ENCODE measurements at regions not wholly inside any gene's neighbourhood (a gene's known extent, or its start where the extent isn't known, plus 50 kb on each side); places are given as distances from the start of the nearest gene placed in this dataset.

GRCh38 chr19:46954502-46954992 lies 65.1 kb upstream of the NPAS1 start:
- no peak for DNase-seq (ENCODE audit: low spot score)
- H3K4me3 Mint-ChIP-seq (ENCODE audit: unreplicated experiment), result no peak overlapping the region
- peaks cover 41% of the 10 kb centered on the region for H3K4me1 Mint-ChIP-seq (ENCODE audit: unreplicated experiment)
- H3K27ac Mint-ChIP-seq (ENCODE audit: unreplicated experiment), result peak overlapping the region; percentile 85
- TF ChIP-seq, protein P1, sequence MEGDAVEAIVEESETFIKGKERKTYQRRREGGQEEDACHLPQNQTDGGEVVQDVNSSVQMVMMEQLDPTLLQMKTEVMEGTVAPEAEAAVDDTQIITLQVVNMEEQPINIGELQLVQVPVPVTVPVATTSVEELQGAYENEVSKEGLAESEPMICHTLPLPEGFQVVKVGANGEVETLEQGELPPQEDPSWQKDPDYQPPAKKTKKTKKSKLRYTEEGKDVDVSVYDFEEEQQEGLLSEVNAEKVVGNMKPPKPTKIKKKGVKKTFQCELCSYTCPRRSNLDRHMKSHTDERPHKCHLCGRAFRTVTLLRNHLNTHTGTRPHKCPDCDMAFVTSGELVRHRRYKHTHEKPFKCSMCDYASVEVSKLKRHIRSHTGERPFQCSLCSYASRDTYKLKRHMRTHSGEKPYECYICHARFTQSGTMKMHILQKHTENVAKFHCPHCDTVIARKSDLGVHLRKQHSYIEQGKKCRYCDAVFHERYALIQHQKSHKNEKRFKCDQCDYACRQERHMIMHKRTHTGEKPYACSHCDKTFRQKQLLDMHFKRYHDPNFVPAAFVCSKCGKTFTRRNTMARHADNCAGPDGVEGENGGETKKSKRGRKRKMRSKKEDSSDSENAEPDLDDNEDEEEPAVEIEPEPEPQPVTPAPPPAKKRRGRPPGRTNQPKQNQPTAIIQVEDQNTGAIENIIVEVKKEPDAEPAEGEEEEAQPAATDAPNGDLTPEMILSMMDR (IDR thresholded peaks at IDR 0.05; ENCODE audit: unreplicated experiment), result no peak
- H3K36me3 Mint-ChIP-seq (ENCODE audit: low read depth, unreplicated experiment), result peaks cover 28% of the 10 kb centered on the region
- H3K9me3 Mint-ChIP-seq (ENCODE audit: unreplicated experiment), result no peaks in the 10 kb centered on the region
- H3K27me3 Mint-ChIP-seq (ENCODE audit: unreplicated experiment), result peaks cover 5% of the 10 kb centered on the region

DNA sequence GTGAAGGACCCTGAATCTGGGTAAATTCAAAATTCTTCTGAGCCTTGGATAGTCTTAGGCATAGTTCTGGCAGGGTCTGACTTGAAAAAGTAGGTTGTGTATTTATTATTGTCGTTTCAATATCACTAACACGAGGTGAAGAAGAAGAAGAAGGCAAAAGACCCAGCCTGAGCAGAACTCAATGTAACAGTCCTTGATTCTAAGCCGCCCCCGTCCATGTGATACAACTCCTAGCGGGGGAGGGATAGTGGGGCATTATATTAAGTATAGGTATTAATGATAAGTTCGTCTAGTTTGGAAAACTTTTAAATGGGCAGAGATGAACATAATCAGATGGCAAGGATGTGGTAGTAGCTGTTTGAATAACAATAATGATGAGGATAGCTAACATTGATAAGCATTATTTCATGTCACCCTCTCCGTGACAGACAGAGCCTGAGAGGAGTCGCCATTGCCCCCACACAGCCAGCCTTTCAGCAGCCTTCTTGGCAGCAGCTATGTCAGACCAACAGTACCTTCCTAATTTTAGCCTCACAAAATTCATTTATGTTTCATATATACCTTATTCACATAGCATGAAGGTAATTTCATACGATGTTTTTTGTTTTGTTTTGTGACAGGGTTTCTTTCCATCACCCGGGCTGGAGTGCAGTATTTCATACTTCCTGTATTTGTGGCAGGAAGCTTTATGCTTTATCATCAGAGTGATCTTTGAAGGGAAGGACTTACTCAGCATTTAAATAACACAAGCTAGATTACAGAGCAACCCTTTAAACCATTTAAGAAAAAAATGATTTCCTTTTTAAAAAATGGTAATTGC lies 64.4 kb upstream of the NPAS1 start:
- TF ChIP-seq, protein P1 (IDR thresholded peaks at IDR 0.05; ENCODE audit: unreplicated experiment), result no peak
- H3K27me3 Mint-ChIP-seq (ENCODE audit: unreplicated experiment), result peaks cover 5% of the 10 kb centered on the region
- peak overlapping the region; percentile 85 for H3K27ac Mint-ChIP-seq (ENCODE audit: unreplicated experiment)
- no peaks in the 10 kb centered on the region for H3K9me3 Mint-ChIP-seq (ENCODE audit: unreplicated experiment)
- H3K4me1 Mint-ChIP-seq (ENCODE audit: unreplicated experiment), result peaks cover 44% of the 10 kb centered on the region
- H3K4me3 Mint-ChIP-seq (ENCODE audit: unreplicated experiment), result no peak overlapping the region
- H3K36me3 Mint-ChIP-seq (ENCODE audit: low read depth, unreplicated experiment), result peaks cover 28% of the 10 kb centered on the region
- DNase-seq (ENCODE audit: low spot score), result no peak

- TF ChIP-seq, protein P1 (IDR thresholded peaks at IDR 0.05; ENCODE audit: unreplicated experiment), result no peak
- Mint-ChIP-seq H3K27me3 (ENCODE audit: unreplicated experiment) (peaks cover 5% of the 10 kb centered on the region), H3K4me1 (ENCODE audit: unreplicated experiment) (peaks cover 42% of the 10 kb centered on the region), H3K36me3 (ENCODE audit: low read depth, unreplicated experiment) (peaks cover 28% of the 10 kb centered on the region), H3K4me3 (ENCODE audit: unreplicated experiment) (no peak overlapping the region), H3K27ac (ENCODE audit: unreplicated experiment) (no peak overlapping the region), H3K9me3 (ENCODE audit: unreplicated experiment) (no peaks in the 10 kb centered on the region)
- DNase-seq (ENCODE audit: low spot score), result no peak
These were observed 63.7 kb upstream of the NPAS1 start for GRCh38 chr19:46955813-46956371.

GRCh38 chr19:46958532-46958931 lies 61.1 kb upstream of the NPAS1 start:
- Mint-ChIP-seq H3K9me3 (ENCODE audit: unreplicated experiment) (no peaks in the 10 kb centered on the region), H3K36me3 (ENCODE audit: low read depth, unreplicated experiment) (peaks cover 17% of the 10 kb centered on the region), H3K27ac (ENCODE audit: unreplicated experiment) (peak overlapping the region; percentile 95), H3K4me1 (ENCODE audit: unreplicated experiment) (peaks cover 53% of the 10 kb centered on the region), H3K4me3 (ENCODE audit: unreplicated experiment) (peak overlapping the region; percentile 67), H3K27me3 (ENCODE audit: unreplicated experiment) (peaks cover 5% of the 10 kb centered on the region)
- DNase-seq (ENCODE audit: low spot score), result no peak
- TF ChIP-seq, protein P1 (IDR thresholded peaks at IDR 0.05; ENCODE audit: unreplicated experiment), result no peak

All from endothelial cell (in vitro differentiated cells).